D721Med (cell line): ENCODE measurements at regions not wholly inside any gene's neighbourhood (a gene's known extent, or its start where the extent isn't known, plus 50 kb on each side); places are given as distances from the start of the nearest gene placed in this dataset.

Source experiments
- DNase-seq: peaks from one replicate; pipeline ENCODE4 v3.0.0; 2011; ENCODE audit warnings: low spot score; ENCODE audit not compliant: insufficient read length
- FAIRE-seq: peaks from 2 replicates; lab custom pipeline; 2011; peaks lifted over from hg19 to GRCh38; lab: Jason Lieb, UNC
- CTCF ChIP-seq: IDR thresholded peaks from 2 replicates; pipeline ENCODE4 v1.5.1; 2012; ENCODE audit warnings: mild to moderate bottlenecking, control low read depth; ENCODE audit not compliant: insufficient read depth; ENCODE audit errors: missing control alignments

GRCh38 chr5:31100047-31100575, 93.4 kb upstream of the CDH6 start:
- no peak for FAIRE-seq
- no peak for DNase-seq
- TF ChIP-seq CTCF, result no peak

- TF ChIP-seq CTCF, result no peak
- DNase-seq (no peak), FAIRE-seq (no peak)
Measured at GRCh38 chr5:31098811-31099210, 94.7 kb upstream of the CDH6 start.

GRCh38 chr5:31097851-31098250, 95.6 kb upstream of the CDH6 start:
- no peak for TF ChIP-seq CTCF
- no peak for FAIRE-seq
- DNase-seq, result no peak

- no peak for FAIRE-seq
- no peak for DNase-seq
- TF ChIP-seq CTCF, result no peak
Measured at GRCh38 chr5:31096238-31096865, 97.1 kb upstream of the CDH6 start.

- no peak for TF ChIP-seq CTCF
Measured at GRCh38 chr5:31095796-31096195, 97.7 kb upstream of the CDH6 start.

GRCh38 chr5:31091501-31091900, 102.0 kb upstream of the CDH6 start:
- DNase-seq (no peak), FAIRE-seq (no peak)
- TF ChIP-seq CTCF, result no peak

More at GRCh38 chr5:31095796-31096195, 97.7 kb upstream of the CDH6 start:
- FAIRE-seq (no peak), DNase-seq (no peak)

GRCh38 chr5:31090467-31090866, 103.0 kb upstream of the CDH6 start:
- no peak for TF ChIP-seq CTCF
- DNase-seq (no peak), FAIRE-seq (no peak)
